C4-2B (cell line): ENCODE measurements at regions not wholly inside any gene's neighbourhood (a gene's known extent, or its start where the extent isn't known, plus 50 kb on each side); places are given as distances from the start of the nearest gene placed in this dataset.
A peak's percentile ranks its signal among the peaks of the same experiment; 100 is the strongest.

Source experiments
- H3K27ac ChIP-seq: fragments of 450-650 bp; 2 replicates; pipeline ENCODE4 v1.5.1; 2017
- ZFX ChIP-seq: fragments of 450-650 bp; IDR thresholded peaks from 2 replicates; pipeline ENCODE4 v1.6.1; 2017
- TF ChIP-seq, protein P1 (sequence below): fragments of 450-650 bp; conservative IDR thresholded peaks from 2 replicates; pipeline ENCODE4 v1.5.1; 2017; ENCODE audit warnings: mild to moderate bottlenecking

GRCh38 chr2:215848698-215849097, 164.7 kb downstream of the MREG start:
- no peak for TF ChIP-seq ZFX
- TF ChIP-seq, protein P1, sequence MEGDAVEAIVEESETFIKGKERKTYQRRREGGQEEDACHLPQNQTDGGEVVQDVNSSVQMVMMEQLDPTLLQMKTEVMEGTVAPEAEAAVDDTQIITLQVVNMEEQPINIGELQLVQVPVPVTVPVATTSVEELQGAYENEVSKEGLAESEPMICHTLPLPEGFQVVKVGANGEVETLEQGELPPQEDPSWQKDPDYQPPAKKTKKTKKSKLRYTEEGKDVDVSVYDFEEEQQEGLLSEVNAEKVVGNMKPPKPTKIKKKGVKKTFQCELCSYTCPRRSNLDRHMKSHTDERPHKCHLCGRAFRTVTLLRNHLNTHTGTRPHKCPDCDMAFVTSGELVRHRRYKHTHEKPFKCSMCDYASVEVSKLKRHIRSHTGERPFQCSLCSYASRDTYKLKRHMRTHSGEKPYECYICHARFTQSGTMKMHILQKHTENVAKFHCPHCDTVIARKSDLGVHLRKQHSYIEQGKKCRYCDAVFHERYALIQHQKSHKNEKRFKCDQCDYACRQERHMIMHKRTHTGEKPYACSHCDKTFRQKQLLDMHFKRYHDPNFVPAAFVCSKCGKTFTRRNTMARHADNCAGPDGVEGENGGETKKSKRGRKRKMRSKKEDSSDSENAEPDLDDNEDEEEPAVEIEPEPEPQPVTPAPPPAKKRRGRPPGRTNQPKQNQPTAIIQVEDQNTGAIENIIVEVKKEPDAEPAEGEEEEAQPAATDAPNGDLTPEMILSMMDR: no peak
- H3K27ac ChIP-seq: no peak overlapping the region

GRCh38 chr2:215848146-215848545, 165.2 kb downstream of the MREG start:
- TF ChIP-seq, protein P1: no peak
- no peak for TF ChIP-seq ZFX
- H3K27ac ChIP-seq: no peak overlapping the region

DNA sequence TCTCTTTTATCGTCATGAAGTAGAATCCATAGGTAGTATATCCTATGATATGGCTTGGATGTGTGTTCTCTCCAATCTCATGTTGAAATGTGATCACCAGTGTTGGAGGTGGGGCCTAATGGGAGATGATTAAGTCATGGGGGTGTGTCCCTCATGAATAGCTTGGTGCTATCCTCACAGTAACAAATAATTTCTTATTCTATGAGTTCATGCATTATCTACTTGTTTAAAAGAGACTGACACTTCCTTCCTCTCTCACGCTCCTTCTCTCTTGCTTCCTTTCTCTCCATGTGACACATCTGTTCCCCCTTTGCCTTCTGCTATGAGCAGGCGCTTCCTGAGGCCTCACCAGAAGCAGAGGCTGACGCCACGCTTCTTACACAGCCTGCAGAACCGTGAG, 165.6 kb downstream of the MREG start:
- TF ChIP-seq, protein P1: no peak
- TF ChIP-seq ZFX: no peak
- H3K27ac ChIP-seq: no peak overlapping the region

DNA sequence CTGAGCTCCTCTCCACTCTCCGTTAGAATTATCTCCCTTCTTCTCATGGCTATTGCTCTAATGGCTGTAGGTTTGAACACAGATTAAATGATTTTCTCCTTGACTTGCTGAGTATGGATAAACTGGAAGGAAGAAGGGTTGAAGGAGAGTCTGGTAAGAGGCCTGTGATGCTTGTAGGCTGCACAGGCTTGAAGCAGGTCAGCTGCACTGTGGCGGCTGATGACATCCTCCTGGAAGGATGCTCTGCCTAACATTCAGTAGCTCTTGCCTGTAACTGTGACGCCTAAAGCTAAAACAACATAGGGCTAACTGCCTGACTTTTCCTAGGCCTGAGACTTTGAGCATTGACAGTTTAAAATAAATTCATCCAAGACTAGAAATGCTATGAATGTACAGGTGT, 166.3 kb downstream of the MREG start:
- H3K27ac ChIP-seq: no peak overlapping the region
- TF ChIP-seq ZFX: no peak
- TF ChIP-seq, protein P1: no peak

- H3K27ac ChIP-seq: no peak overlapping the region
- TF ChIP-seq, protein P1: no peak
- TF ChIP-seq ZFX: no peak
Measured at GRCh38 chr2:215845839-215846586, 167.3 kb downstream of the MREG start.

DNA sequence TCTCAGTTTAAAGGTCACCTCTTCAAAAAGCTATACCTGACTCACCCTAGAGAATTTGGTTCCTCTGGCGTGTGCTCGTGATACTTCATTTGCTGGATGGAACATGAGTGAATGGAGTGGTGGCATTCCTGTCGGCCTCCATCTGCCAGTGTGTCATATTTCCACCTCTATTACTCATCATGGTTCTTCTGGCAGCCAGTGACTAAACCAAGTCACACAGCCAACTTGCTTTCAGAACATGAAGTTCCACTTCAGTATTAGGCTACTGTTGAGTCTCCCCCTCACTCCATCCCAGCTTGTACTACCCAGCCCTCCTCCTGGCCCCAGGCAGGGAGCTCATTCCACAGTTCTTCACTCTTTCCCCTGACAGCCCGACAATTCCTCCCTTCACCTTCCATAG, 169.8 kb downstream of the MREG start:
- peak overlapping the region; percentile 23; the same call in 1 of the 2 replicates for H3K27ac ChIP-seq
- TF ChIP-seq, protein P1: no peak
- TF ChIP-seq ZFX: no peak

DNA sequence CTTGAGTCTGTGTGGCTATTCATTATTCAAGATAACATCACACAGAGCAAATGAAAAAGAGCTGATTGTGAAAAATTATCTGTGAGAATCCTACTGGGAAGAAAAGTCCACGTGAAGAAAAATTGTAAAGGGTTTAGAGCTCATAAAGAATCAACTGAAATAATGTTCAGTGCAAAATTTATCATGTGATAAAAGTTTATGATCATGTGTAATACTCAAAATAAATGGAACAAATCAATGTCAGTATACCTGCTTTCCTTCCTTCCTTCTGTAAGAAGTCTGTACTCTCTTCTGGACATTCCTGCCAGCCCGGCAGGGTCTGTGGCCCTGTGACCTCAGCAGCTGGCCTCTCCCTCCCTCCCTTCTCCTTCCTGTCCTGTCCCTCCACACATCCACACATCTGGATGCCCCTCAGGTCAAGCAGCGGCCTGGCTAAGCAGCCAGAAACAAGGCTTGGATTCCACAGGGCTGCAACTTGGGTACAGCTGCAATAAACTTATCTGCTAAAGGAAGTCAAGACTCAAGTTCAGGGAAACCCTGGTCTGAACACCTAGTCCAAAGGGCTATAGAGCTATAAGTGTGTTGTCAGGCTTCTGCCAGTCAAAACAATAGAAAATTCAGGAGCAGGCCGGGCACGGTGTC, 172.1 kb downstream of the MREG start:
- H3K27ac ChIP-seq: peak overlapping the region; percentile 92
- TF ChIP-seq, protein P1: no peak
- no peak for TF ChIP-seq ZFX
